Body of pancreas (tissue), 4 donors: ENCODE measurements at regions not wholly inside any gene's neighbourhood (a gene's known extent, or its start where the extent isn't known, plus 50 kb on each side); places are given as distances from the start of the nearest gene placed in this dataset.

Experiments
- ATAC-seq: fragments of 150-250 bp; one replicate; pipeline ENCODE4 v1.9.1; 2016
- DNase-seq, 4 donors: peaks; one replicate each; pipeline ENCODE4 v3.0.0-alpha.2; 2019
- H3K27ac ChIP-seq, 4 donors: fragments of 200-600 bp; sonication (generic); 1 replicate in 3 of 4; 2 replicates in 1 of 4; pipeline versions ENCODE4 v1.5.1 to v1.6.1; 2016 to 2019; ENCODE audit warnings: mild to moderate bottlenecking in 1 of 4, mixed read lengths in 1 of 4, moderate library complexity in 1 of 4
- H3K27me3 ChIP-seq, 2 donors: fragments of 200-600 bp; sonication (generic); one replicate each; pipeline ENCODE4 v1.6.0; 2016; ENCODE audit warnings: mild to moderate bottlenecking in 1 of 2
- H3K36me3 ChIP-seq, 2 donors: fragments of 200-600 bp; sonication (generic); replicated peaks in 1 of 2; 2 replicates each; pipeline ENCODE4 v1.5.1; 2016; ENCODE audit warnings: low read depth in 2 of 2; ENCODE audit not compliant: insufficient read depth in 1 of 2
- H3K4me1 ChIP-seq: fragments of 200-600 bp; sonication (generic); one replicate; pipeline ENCODE4 v1.6.0; 2016
- H3K4me3 ChIP-seq, 2 donors: fragments of 200-600 bp; sonication (generic); 1 replicate in 1 of 2; 2 replicates in 1 of 2; pipeline ENCODE4 v1.5.1; 2016 to 2019
- H3K9me3 ChIP-seq, 3 donors: fragments of 200-600 bp; sonication (generic); 1 replicate in 2 of 3; 2 replicates in 1 of 3; pipeline ENCODE4 v1.5.1; 2016
- POLR2A ChIP-seq, 3 donors: fragments of 450-650 bp; IDR thresholded peaks; one replicate each; pipeline ENCODE4 v1.6.1; 2016; ENCODE audit warnings: antibody characterized with exemption in 3 of 3, mild to moderate bottlenecking in 2 of 3
- WGBS, 2 donors: methylation state at CpG; one replicate each; pipeline ENCODE4 v1.1.5; 2017; 5-methylcytosine and 5-hydroxymethylcytosine counted together
- intact Hi-C: fragments of 100-400 bp; cut with DNase I; formaldehyde crosslinking; loops from one replicate; pipeline ENCODE4 v1.15.1; 2023
- TF ChIP-seq, protein P1 (sequence below), 7 experiments: fragments of 450-650 bp in 4 of 7; fragments of 200-600 bp in 3 of 7; sonication (generic) in 3 of 7; IDR thresholded peaks; one replicate each; pipeline ENCODE4 v1.5.1; 2016 to 2019; ENCODE audit warnings: antibody characterized with exemption in 7 of 7

DNA sequence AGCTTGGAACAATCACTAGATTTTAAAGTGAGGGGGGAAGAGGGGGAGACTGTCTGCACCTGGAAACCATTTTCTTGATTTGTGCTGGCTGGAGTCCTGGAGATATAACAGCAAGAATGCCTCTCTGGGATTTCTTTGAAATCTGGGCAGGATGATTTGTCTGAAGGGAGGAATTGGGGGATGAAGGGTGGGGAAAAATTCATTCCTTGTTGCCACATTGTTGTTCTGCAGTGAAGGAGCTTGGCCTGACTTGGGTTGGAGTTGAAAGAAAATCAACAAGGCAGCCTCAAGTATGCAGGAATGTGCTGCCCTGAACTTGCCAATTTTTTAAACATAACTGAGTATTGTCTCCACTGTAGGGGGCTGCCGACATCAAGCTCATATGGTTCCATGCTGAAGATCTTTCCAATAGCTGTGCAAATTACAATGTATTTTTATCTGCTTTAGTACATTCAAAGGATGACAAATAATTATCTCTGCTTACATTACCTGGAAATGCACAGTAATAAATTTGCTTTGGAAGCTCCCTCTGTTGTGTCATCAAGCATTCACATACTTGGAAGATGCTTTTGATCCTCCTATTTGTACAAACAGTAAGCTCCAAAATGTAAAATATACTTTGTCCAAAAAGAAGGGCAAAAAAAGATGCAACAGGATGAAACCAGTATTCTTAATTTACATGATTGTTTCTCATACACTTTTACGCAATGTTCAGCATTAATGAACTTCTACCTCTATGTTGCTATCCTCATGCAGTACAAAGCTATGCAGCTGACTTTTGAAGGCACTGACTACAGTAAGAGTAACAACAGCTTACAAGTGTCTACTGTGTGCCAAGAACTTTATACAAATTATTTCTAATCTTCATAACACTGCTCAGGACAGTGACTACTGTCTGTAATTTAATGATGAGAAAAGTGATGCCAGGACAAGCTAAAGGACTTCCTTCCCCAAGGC, 627.9 kb upstream of the KLF12 start:
- Histone ChIP-seq H3K36me3 (no peaks in the 10 kb centered on the region), H3K27me3 (no peaks in the 10 kb centered on the region), H3K4me3 (no peak overlapping the region), H3K9me3 (no peaks in the 10 kb centered on the region), H3K27ac (no peak overlapping the region), H3K4me1 (no peaks in the 10 kb centered on the region)
- ATAC-seq (no peak), DNase-seq (no peak)
- TF ChIP-seq POLR2A (IDR thresholded peaks at IDR 0.05): no peak
- intact Hi-C loops: no loop called here
- 69 to 72% methylated on average over 2 of the region's 2 CpGs for WGBS, 2 donors

DNA sequence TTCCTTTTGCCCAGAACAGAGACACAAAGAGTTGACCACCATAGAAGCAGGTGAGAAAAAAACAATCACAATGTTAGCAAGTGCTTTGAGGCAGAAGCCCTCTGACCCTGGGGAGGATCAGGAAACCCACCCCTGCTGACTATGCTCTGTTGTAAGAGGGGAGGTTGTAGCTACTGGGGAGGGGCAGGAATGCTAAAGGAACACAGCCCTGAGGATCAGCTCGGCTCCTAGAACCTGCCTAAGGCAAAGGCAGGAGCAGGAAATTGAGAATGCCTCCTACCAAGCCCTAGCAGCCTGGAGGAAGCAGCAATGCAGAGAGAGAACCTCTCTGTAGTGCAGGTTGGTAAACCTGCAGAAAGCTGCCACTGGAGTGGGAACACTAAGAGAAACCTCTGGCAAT, 624.0 kb upstream of the KLF12 start:
- ATAC-seq (no peak), DNase-seq (no peak)
- Histone ChIP-seq H3K9me3 (no peaks in the 10 kb centered on the region), H3K27ac (no peak overlapping the region), H3K27me3 (no peaks in the 10 kb centered on the region), H3K4me1 (no peaks in the 10 kb centered on the region), H3K36me3 (no peaks in the 10 kb centered on the region), H3K4me3 (no peak overlapping the region)
- 31 to 41% methylated on average over 1 of the region's 1 CpG for WGBS, 2 donors
- TF ChIP-seq, protein P1, sequence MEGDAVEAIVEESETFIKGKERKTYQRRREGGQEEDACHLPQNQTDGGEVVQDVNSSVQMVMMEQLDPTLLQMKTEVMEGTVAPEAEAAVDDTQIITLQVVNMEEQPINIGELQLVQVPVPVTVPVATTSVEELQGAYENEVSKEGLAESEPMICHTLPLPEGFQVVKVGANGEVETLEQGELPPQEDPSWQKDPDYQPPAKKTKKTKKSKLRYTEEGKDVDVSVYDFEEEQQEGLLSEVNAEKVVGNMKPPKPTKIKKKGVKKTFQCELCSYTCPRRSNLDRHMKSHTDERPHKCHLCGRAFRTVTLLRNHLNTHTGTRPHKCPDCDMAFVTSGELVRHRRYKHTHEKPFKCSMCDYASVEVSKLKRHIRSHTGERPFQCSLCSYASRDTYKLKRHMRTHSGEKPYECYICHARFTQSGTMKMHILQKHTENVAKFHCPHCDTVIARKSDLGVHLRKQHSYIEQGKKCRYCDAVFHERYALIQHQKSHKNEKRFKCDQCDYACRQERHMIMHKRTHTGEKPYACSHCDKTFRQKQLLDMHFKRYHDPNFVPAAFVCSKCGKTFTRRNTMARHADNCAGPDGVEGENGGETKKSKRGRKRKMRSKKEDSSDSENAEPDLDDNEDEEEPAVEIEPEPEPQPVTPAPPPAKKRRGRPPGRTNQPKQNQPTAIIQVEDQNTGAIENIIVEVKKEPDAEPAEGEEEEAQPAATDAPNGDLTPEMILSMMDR (IDR thresholded peaks at IDR 0.05): no peak
- TF ChIP-seq POLR2A (IDR thresholded peaks at IDR 0.05): no peak
- intact Hi-C loops: no loop called here

GRCh38 chr13:74755065-74755464, 620.9 kb upstream of the KLF12 start:
- no peaks in the 10 kb centered on the region for H3K27me3 ChIP-seq
- WGBS, 2 donors: 54 to 58% methylated on average over 2 of the region's 2 CpGs
- H3K9me3 ChIP-seq: no peaks in the 10 kb centered on the region

DNA sequence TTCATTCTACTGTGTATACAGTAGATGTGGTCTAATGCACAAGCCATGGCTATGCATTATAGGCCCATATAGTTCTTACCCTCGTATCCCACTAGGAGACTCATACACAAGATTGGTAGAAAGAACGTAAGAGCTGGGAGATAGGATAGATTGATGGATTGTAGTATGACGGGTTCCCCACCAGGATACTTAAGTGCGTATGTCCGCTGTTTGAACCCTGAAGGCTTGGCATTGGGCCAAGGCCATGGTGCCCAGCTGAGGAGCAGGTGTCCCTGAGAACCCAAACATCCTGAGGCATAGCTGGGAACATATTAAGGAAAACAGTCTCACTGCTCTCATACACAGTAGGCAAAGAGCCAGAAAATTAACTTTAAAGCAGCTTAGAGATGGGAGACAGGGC, 617.5 kb upstream of the KLF12 start:
- WGBS, 2 donors: 65 to 70% methylated on average over 4 to 5 of the region's 5 CpGs

More at GRCh38 chr13:74755065-74755464, 620.9 kb upstream of the KLF12 start:
- intact Hi-C loops: no loop called here
- DNase-seq: no peak
- no peak for TF ChIP-seq POLR2A (IDR thresholded peaks at IDR 0.05)
- TF ChIP-seq, protein P1 (IDR thresholded peaks at IDR 0.05): no peak
- Histone ChIP-seq H3K4me1 (no peaks in the 10 kb centered on the region), H3K4me3 (no peak overlapping the region), H3K27ac (no peak overlapping the region), H3K36me3 (no peaks in the 10 kb centered on the region)
- no peak for ATAC-seq

More for the DNA sequence above, 617.5 kb upstream of the KLF12 start:
- no peak for ATAC-seq
- DNase-seq: no peak
- TF ChIP-seq POLR2A (IDR thresholded peaks at IDR 0.05): no peak
- TF ChIP-seq, protein P1 (IDR thresholded peaks at IDR 0.05): no peak
- intact Hi-C loops: no loop called here
- no peaks in the 10 kb centered on the region for H3K27me3 ChIP-seq
- H3K9me3 ChIP-seq: no peaks in the 10 kb centered on the region
- no peaks in the 10 kb centered on the region for H3K36me3 ChIP-seq
- no peak overlapping the region for H3K4me3 ChIP-seq
- no peaks in the 10 kb centered on the region for H3K4me1 ChIP-seq
- no peak overlapping the region for H3K27ac ChIP-seq
